Fibroblast of skin of right quadriceps (primary cell): ENCODE measurements at regions not wholly inside any gene's neighbourhood (a gene's known extent, or its start where the extent isn't known, plus 50 kb on each side); places are given as distances from the start of the nearest gene placed in this dataset.

Source experiments
- DNase-seq: peaks from one replicate; pipeline ENCODE4 v3.0.0-alpha.2; 2013

DNA sequence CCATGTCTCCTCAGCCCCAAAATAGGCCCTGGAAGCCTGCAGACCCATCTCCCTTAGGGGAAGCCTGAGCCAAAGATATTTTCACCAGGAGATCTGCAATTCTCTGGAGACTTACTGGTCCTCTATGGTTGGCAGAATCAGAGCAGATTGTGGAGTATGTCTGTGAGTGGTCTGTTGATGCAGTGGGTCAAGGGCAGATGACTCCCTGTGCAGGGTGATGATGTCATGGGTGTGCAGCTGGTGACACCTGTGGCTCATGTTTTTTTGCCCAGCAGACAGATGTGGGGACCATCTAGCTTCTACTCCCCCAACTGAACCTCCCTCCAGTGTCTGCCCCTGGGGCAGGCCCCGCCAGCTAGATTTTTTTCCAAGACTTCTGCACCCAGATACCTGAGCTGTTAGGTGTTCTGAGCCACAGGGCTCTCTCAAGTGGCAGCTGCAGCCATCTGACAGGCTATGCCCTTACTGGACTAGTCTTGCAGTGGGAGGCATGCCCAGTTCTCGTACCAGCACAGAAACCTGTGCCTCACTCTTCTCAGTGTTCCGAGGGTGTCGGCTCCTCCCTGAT, 558.7 kb upstream of the LRRTM1 start:
- no peak for DNase-seq

DNA sequence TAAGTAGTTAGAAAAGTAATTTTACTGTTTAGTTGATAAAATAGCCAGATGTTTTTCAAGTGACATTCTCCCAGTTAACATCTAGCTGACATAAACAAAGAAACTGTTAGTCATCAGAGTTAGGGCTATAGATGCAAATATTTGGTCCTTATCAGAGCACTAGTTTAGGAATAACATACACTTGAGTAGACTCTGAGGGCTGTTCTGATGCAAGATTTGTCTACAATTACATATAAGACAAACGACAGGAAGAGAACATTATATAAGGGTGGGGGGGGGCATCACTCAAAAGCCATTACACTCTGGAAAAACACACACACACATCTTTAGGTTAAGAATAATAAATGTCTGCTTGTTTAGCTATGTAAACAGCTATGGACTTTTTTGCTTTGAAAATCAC, 554.4 kb upstream of the LRRTM1 start:
- no peak for DNase-seq

GRCh38 chr2:80856227-80856626, 551.7 kb upstream of the LRRTM1 start:
- no peak for DNase-seq

- DNase-seq: no peak
These were observed 550.3 kb upstream of the LRRTM1 start for GRCh38 chr2:80854831-80855230.

GRCh38 chr2:80852808-80853139, 548.2 kb upstream of the LRRTM1 start:
- DNase-seq: no peak

- no peak for DNase-seq
These were observed 547.7 kb upstream of the LRRTM1 start for GRCh38 chr2:80852079-80852807.

DNA sequence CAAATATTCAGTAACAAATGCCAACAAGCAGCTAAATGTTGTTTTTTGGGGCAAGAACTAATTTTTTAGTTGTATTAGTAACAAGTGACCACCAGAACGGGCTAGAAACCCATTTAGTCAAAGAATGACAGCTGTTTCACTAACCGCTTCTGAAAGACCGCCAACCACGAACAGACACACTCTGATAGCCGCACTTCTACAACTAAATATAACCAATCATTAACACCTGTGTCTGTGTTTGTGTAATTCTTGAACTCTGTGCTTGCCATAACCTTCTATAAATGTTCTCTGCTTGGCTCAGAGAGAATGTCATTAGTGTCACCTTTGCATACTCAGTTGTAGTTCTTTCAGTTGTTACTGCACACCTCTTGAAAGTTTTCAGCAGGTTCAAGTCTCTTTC, 526.3 kb upstream of the LRRTM1 start:
- DNase-seq: no peak

GRCh38 chr2:80822999-80823398, 518.4 kb upstream of the LRRTM1 start:
- no peak for DNase-seq

DNA sequence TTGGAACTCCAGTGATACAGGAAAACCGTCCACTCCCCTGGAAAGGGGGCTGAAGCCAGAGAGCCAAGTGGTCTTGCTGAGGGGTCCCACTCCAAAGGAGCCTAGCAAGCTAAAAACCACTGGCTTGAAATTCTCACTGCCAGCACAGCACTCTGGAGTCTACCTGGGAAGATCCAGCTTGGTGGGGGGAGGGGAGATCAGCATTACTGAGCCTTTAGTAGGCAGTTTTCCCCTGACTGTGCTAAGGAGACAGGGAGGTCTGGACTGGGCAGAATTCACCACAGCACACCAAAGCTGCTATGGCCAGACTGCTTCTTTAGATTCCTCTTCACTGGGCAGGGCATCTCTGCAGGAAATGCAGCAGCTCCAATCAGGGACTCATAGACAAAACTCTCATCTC, 510.7 kb upstream of the LRRTM1 start:
- DNase-seq: no peak

- no peak for DNase-seq
These were observed 482.0 kb upstream of the LRRTM1 start for GRCh38 chr2:80786584-80786983.

GRCh38 chr2:80778704-80779103, 474.2 kb upstream of the LRRTM1 start:
- no peak for DNase-seq

- DNase-seq: no peak
These were observed 444.0 kb upstream of the LRRTM1 start for GRCh38 chr2:80748592-80748991.

GRCh38 chr2:80737047-80737446, 432.5 kb upstream of the LRRTM1 start:
- DNase-seq: no peak

- DNase-seq: no peak
These were observed 420.4 kb upstream of the LRRTM1 start for GRCh38 chr2:80725001-80725400.

GRCh38 chr2:80722803-80723202, 418.3 kb upstream of the LRRTM1 start:
- no peak for DNase-seq

- no peak for DNase-seq
These were observed 415.1 kb upstream of the LRRTM1 start for GRCh38 chr2:80719607-80720006.

DNA sequence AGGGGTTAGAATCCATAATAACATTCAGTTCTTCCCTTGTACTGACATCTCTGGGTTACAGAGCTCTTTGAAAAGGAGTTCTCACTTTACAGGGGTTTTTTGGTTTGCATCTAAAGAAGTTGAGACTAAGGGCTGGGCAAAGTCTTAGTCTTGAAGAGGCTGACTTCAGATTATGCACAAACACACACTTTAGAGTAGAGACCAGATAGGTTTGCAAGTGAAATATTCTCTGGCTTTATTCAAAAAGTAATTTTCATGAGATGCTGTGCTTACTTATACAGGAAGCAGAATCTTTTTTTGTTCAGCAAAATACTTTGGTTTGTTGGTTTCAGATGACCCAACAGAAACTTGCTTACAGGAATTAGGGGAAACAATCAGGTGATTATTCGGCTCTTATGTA, 410.9 kb upstream of the LRRTM1 start:
- DNase-seq: no peak

GRCh38 chr2:80711915-80712314, 407.4 kb upstream of the LRRTM1 start:
- no peak for DNase-seq

GRCh38 chr2:80706951-80707350, 402.4 kb upstream of the LRRTM1 start:
- no peak for DNase-seq

DNA sequence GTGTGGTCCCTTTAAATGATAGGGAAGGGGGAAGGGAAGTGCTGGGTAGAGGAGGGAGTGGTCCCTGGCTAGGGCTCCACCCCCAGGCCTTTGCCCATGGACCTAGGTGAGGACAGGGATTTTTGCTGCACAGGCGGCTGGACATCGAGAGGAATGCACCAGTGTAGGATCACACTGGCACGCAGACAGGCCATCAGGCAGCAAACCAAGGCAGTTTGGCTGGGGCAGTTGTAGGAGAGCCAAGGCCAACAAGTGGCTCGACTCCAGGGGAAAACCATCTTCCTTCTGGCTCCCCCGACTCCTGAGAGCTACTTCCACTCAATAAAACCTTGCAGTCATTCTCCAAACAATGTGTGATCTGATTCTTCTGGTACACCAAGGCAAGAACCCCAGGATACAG, 402.0 kb upstream of the LRRTM1 start:
- DNase-seq: no peak

GRCh38 chr2:80703532-80703931, 399.0 kb upstream of the LRRTM1 start:
- DNase-seq: no peak

DNA sequence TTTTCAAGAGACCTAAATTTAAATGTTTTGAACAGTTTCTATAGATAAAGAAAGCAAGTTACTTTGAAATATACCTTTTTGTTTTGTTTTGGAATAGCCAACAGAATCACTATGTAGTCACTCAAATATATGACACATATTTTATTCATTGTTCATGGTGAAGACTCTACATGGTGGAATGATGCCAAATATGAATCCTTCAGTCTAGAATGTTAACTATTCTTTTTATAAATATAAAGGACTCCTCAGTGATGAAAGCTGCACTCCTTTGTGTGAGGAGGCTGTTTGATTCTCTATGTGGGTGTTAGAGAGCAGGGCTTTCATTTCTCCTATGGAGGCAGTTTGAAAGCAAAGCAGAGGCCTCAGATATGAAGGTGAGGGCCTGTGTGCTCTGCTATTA, 396.4 kb upstream of the LRRTM1 start:
- DNase-seq: no peak
